ENCODE measurements at regions not wholly inside any gene's neighbourhood (a gene's known extent, or its start where the extent isn't known, plus 50 kb on each side); places are given as distances from the start of the nearest gene placed in this dataset.

DNA sequence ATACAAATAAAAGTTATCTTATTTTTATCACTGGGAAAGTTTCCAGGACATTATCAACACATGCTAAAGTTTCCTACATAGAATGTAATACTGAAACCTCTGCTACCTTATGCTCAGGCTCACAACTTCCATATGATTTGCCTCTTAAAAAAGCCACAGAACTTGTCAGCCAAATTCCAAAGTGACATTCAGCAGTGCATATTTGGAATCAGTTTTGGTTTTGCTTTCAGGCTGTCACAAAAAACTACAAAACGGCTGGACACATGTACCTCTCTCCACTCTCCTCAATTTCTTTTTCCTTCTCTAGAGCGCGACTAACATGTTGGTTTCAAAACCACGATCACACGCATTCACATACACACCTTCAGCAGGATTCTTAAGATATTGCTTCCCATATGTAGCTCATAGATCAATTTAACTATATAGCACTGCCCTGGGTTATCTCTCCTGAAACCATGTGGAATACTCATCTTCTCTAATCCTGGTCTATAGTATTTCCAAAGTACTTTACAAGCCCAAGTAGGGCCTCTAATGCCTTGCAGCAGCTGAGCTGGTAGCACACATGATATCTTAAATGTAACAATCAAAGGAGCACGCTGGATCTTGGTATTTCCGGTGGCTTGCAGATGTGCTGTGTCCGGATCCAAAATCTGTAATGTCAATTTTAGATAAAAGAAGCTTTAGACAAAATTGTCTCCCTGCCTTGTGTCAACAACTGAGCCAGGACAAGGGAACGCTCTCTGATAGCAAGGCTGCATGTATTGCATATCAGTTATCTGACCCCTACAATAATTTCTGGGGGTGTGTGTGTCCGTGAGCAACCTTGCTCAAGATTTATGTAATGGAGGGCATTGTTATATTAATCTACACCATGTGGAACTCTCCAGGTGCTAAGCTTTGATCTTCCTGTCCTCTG, 203.2 kb downstream of the DMRT2 start:
- Histone ChIP-seq H3K14ac (ENCODE audit: low read length) (no peak overlapping the region), H4K8ac (ENCODE audit: low read depth, low read length) (no peak overlapping the region), H3K27ac (replicated peaks; ENCODE audit: low read length) (no peak overlapping the region), H3K4me1 (ENCODE audit: control insufficient read depth in 2 of 2, insufficient read depth in 1 of 2, low read depth in 1 of 2, low read length in 2 of 2) (no peaks in the 10 kb centered on the region), H3K4ac (ENCODE audit: low read length) (no peak overlapping the region), H3K79me1 (ENCODE audit: low read depth, low read length) (no peaks in the 10 kb centered on the region), H2BK15ac (ENCODE audit: low read length) (no peak overlapping the region), H2AFZ (ENCODE audit: low read length) (no peak overlapping the region), H3K23ac (ENCODE audit: low read depth, low read length, poor library complexity) (no peak overlapping the region), H2BK12ac (ENCODE audit: low read length) (no peak overlapping the region), H4K91ac (ENCODE audit: low read depth, low read length, poor library complexity) (no peak overlapping the region), H3K27me3 (ENCODE audit: control insufficient read depth in 3 of 3, insufficient read depth in 3 of 3, low read depth in 1 of 3, low read length in 3 of 3) (no peaks in the 10 kb centered on the region), H3K9me3 (replicated peaks in 1 of 2; ENCODE audit: control insufficient read depth in 2 of 2, insufficient read depth in 1 of 2, low read depth in 1 of 2, low read length in 2 of 2) (no peaks in the 10 kb centered on the region), H3K9ac (ENCODE audit: low read depth, low read length, poor library complexity) (no peak overlapping the region), H2BK5ac (ENCODE audit: low read length) (no peak overlapping the region), H3K4me2 (ENCODE audit: insufficient read depth, low read length, poor library complexity, severe bottlenecking) (no peak overlapping the region), H3K4me3 (ENCODE audit: low read length in 2 of 2) (no peak overlapping the region), H3K18ac (ENCODE audit: low read length) (no peak overlapping the region), H3K36me3 (replicated peaks in 1 of 2; ENCODE audit: control insufficient read depth in 2 of 2, insufficient read depth in 2 of 2, low read length in 2 of 2) (no peaks in the 10 kb centered on the region), H2BK120ac (ENCODE audit: low read depth, low read length) (no peak overlapping the region), H2AK5ac (ENCODE audit: low read depth, low read length) (no peak overlapping the region)
- WGBS, 2 donors (ENCODE audit: extremely low coverage in 2 of 2, insufficient read length in 2 of 2, insufficient replicate concordance in 1 of 2) = 100% methylated on average over 4 of the region's 10 CpGs; no CpG with 5 or more reads in 1 of the 2 donors
- DNase-seq (ENCODE audit: low spot score) = no peak

DNA sequence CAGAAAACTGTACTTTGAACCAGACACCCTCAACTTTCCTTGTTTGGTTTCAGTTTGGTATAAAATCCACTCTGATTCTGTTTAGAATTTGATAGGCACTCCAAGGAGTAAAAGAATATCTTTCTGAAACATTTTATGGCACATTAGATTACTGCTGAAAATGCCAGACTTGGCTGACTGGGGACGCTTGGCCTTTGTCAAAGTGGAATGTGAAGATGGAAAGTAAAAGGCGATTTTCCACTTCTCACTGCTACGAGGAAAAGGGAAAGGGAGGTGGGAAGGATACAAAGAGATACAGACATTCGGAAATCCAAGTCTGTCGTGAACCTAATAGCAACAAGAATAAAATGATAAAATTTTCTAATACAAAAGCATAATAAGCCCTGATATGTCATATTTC, 203.9 kb downstream of the DMRT2 start:
- Histone ChIP-seq H2AK5ac (ENCODE audit: low read depth, low read length) (no peak overlapping the region), H4K8ac (ENCODE audit: low read depth, low read length) (no peak overlapping the region), H2AFZ (ENCODE audit: low read length) (no peak overlapping the region), H2BK5ac (ENCODE audit: low read length) (no peak overlapping the region), H3K4me2 (ENCODE audit: insufficient read depth, low read length, poor library complexity, severe bottlenecking) (no peak overlapping the region), H2BK15ac (ENCODE audit: low read length) (no peak overlapping the region), H2BK12ac (ENCODE audit: low read length) (no peak overlapping the region), H3K4me3 (ENCODE audit: low read length in 2 of 2) (no peak overlapping the region), H3K14ac (ENCODE audit: low read length) (no peak overlapping the region), H3K23ac (ENCODE audit: low read depth, low read length, poor library complexity) (no peak overlapping the region), H3K27ac (replicated peaks; ENCODE audit: low read length) (no peak overlapping the region), H3K36me3 (replicated peaks in 1 of 2; ENCODE audit: control insufficient read depth in 2 of 2, insufficient read depth in 2 of 2, low read length in 2 of 2) (no peaks in the 10 kb centered on the region), H3K18ac (ENCODE audit: low read length) (no peak overlapping the region), H4K91ac (ENCODE audit: low read depth, low read length, poor library complexity) (no peak overlapping the region), H3K4me1 (ENCODE audit: control insufficient read depth in 2 of 2, insufficient read depth in 1 of 2, low read depth in 1 of 2, low read length in 2 of 2) (no peaks in the 10 kb centered on the region), H3K4ac (ENCODE audit: low read length) (no peak overlapping the region), H3K27me3 (ENCODE audit: control insufficient read depth in 3 of 3, insufficient read depth in 3 of 3, low read depth in 1 of 3, low read length in 3 of 3) (no peaks in the 10 kb centered on the region), H3K9ac (ENCODE audit: low read depth, low read length, poor library complexity) (no peak overlapping the region), H3K79me1 (ENCODE audit: low read depth, low read length) (no peaks in the 10 kb centered on the region), H3K9me3 (replicated peaks in 1 of 2; ENCODE audit: control insufficient read depth in 2 of 2, insufficient read depth in 1 of 2, low read depth in 1 of 2, low read length in 2 of 2) (no peaks in the 10 kb centered on the region), H2BK120ac (ENCODE audit: low read depth, low read length) (no peak overlapping the region)
- no peak for DNase-seq (ENCODE audit: low spot score)
- WGBS, 2 donors (ENCODE audit: extremely low coverage in 2 of 2, insufficient read length in 2 of 2, insufficient replicate concordance in 1 of 2) = no CpG with 5 or more reads among the region's 5 CpGs

DNA sequence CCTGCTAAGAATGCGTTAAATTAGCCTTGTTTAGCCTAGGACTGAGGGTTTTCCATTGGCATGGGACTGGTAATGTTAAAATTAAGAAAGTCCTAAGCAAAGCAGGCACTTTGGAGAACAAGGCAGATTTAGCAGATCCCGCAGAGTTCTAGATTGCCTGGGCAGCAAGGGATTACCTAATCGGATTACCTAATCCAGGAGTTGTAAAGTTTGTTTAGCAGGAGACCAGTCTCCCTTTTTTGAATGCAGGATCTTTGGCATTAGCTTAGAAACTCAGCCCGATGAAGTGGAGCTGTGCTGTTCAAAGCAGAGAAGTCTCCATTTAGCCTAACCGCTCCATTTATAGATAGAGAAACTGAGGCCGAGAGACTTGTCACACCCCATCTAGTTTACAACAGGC, 206.0 kb downstream of the DMRT2 start:
- H3K79me1 ChIP-seq (ENCODE audit: low read depth, low read length) = no peaks in the 10 kb centered on the region
- no peak overlapping the region for H3K18ac ChIP-seq (ENCODE audit: low read length)
- H4K91ac ChIP-seq (ENCODE audit: low read depth, low read length, poor library complexity) = no peak overlapping the region
- no peak for DNase-seq (ENCODE audit: low spot score)
- no peak overlapping the region for H2BK5ac ChIP-seq (ENCODE audit: low read length)
- no peak overlapping the region for H3K14ac ChIP-seq (ENCODE audit: low read length)
- no peak overlapping the region for H2BK120ac ChIP-seq (ENCODE audit: low read depth, low read length)
- H3K4me2 ChIP-seq (ENCODE audit: insufficient read depth, low read length, poor library complexity, severe bottlenecking) = no peak overlapping the region
- H3K4ac ChIP-seq (ENCODE audit: low read length) = no peak overlapping the region
- H3K27me3 ChIP-seq (ENCODE audit: control insufficient read depth in 3 of 3, insufficient read depth in 3 of 3, low read depth in 1 of 3, low read length in 3 of 3) = no peaks in the 10 kb centered on the region
- no peaks in the 10 kb centered on the region for H3K9me3 ChIP-seq (replicated peaks in 1 of 2; ENCODE audit: control insufficient read depth in 2 of 2, insufficient read depth in 1 of 2, low read depth in 1 of 2, low read length in 2 of 2)
- no peak overlapping the region for H2AFZ ChIP-seq (ENCODE audit: low read length)
- H4K8ac ChIP-seq (ENCODE audit: low read depth, low read length) = no peak overlapping the region
- H2AK5ac ChIP-seq (ENCODE audit: low read depth, low read length) = no peak overlapping the region
- H3K4me3 ChIP-seq (ENCODE audit: low read length in 2 of 2) = no peak overlapping the region
- H2BK12ac ChIP-seq (ENCODE audit: low read length) = no peak overlapping the region
- no peaks in the 10 kb centered on the region for H3K36me3 ChIP-seq (replicated peaks in 1 of 2; ENCODE audit: control insufficient read depth in 2 of 2, insufficient read depth in 2 of 2, low read length in 2 of 2)
- H3K9ac ChIP-seq (ENCODE audit: low read depth, low read length, poor library complexity) = no peak overlapping the region
- H3K27ac ChIP-seq (replicated peaks; ENCODE audit: low read length) = no peak overlapping the region
- no peak overlapping the region for H3K23ac ChIP-seq (ENCODE audit: low read depth, low read length, poor library complexity)
- no CpG with 5 or more reads among the region's 6 CpGs for WGBS, 2 donors (ENCODE audit: extremely low coverage in 2 of 2, insufficient read length in 2 of 2, insufficient replicate concordance in 1 of 2)
- no peaks in the 10 kb centered on the region for H3K4me1 ChIP-seq (ENCODE audit: control insufficient read depth in 2 of 2, insufficient read depth in 1 of 2, low read depth in 1 of 2, low read length in 2 of 2)
- H2BK15ac ChIP-seq (ENCODE audit: low read length) = no peak overlapping the region

DNA sequence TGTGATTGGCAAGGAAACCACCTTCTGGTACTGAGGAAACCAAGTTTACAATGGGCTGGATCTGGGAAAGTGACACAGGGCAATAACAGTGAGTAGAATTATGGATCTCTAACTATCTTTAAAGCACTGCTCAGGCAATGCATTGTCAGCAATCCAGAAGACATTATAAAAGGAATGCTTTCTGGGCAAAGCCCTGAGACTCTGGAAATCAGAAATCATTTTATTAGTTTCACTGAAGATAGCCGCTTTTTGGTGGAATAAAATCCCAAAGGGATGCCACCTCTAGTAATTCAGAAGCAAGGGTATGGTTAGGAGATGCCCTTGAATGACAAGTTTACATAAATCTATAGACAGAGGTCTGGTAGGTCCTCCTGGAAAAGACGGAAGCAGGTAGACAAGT, 211.1 kb downstream of the DMRT2 start:
- H2BK15ac ChIP-seq (ENCODE audit: low read length) = no peak overlapping the region
- no peaks in the 10 kb centered on the region for H3K79me1 ChIP-seq (ENCODE audit: low read depth, low read length)
- no peak overlapping the region for H3K4me2 ChIP-seq (ENCODE audit: insufficient read depth, low read length, poor library complexity, severe bottlenecking)
- peak overlapping the region in 1 of 2 donors; percentile 14 for H3K4me3 ChIP-seq (ENCODE audit: low read length in 2 of 2)
- H4K8ac ChIP-seq (ENCODE audit: low read depth, low read length) = no peak overlapping the region
- H3K27me3 ChIP-seq (ENCODE audit: control insufficient read depth in 3 of 3, insufficient read depth in 3 of 3, low read depth in 1 of 3, low read length in 3 of 3) = no peaks in the 10 kb centered on the region
- DNase-seq (ENCODE audit: low spot score) = no peak
- no peak overlapping the region for H2BK120ac ChIP-seq (ENCODE audit: low read depth, low read length)
- no peaks in the 10 kb centered on the region for H3K9me3 ChIP-seq (replicated peaks in 1 of 2; ENCODE audit: control insufficient read depth in 2 of 2, insufficient read depth in 1 of 2, low read depth in 1 of 2, low read length in 2 of 2)
- H3K27ac ChIP-seq (replicated peaks; ENCODE audit: low read length) = no peak overlapping the region
- H3K4me1 ChIP-seq (ENCODE audit: control insufficient read depth in 2 of 2, insufficient read depth in 1 of 2, low read depth in 1 of 2, low read length in 2 of 2) = no peaks in the 10 kb centered on the region
- no peak overlapping the region for H3K23ac ChIP-seq (ENCODE audit: low read depth, low read length, poor library complexity)
- no peak overlapping the region for H3K9ac ChIP-seq (ENCODE audit: low read depth, low read length, poor library complexity)
- no peak overlapping the region for H2AK5ac ChIP-seq (ENCODE audit: low read depth, low read length)
- no CpG with 5 or more reads among the region's 2 CpGs for WGBS, 2 donors (ENCODE audit: extremely low coverage in 2 of 2, insufficient read length in 2 of 2, insufficient replicate concordance in 1 of 2)
- H2BK12ac ChIP-seq (ENCODE audit: low read length) = no peak overlapping the region
- no peak overlapping the region for H3K4ac ChIP-seq (ENCODE audit: low read length)
- H3K36me3 ChIP-seq (replicated peaks in 1 of 2; ENCODE audit: control insufficient read depth in 2 of 2, insufficient read depth in 2 of 2, low read length in 2 of 2) = no peaks in the 10 kb centered on the region
- H3K14ac ChIP-seq (ENCODE audit: low read length) = no peak overlapping the region
- H4K91ac ChIP-seq (ENCODE audit: low read depth, low read length, poor library complexity) = no peak overlapping the region
- no peak overlapping the region for H2AFZ ChIP-seq (ENCODE audit: low read length)
- no peak overlapping the region for H2BK5ac ChIP-seq (ENCODE audit: low read length)
- H3K18ac ChIP-seq (ENCODE audit: low read length) = no peak overlapping the region

Data from neuronal stem cell (in vitro differentiated cells).